Activated CD8-positive, alpha-beta memory T cell treated with anti-CD3 and anti-CD28 coated beads, Interleukin-2, amount 50 U/mL, for 48 hours (primary cell): ENCODE measurements at regions not wholly inside any gene's neighbourhood (a gene's known extent, or its start where the extent isn't known, plus 50 kb on each side); places are given as distances from the start of the nearest gene placed in this dataset.

Experiments used
- DNase-seq: peaks from one replicate; pipeline ENCODE4 v3.0.0-alpha.2; 2020

- DNase-seq: no peak
Measured at GRCh38 chr5:165508286-165508685, 2002.9 kb downstream of the MAT2B start.

- DNase-seq: no peak
Measured at GRCh38 chr5:165508861-165509260, 2003.4 kb downstream of the MAT2B start.

DNA sequence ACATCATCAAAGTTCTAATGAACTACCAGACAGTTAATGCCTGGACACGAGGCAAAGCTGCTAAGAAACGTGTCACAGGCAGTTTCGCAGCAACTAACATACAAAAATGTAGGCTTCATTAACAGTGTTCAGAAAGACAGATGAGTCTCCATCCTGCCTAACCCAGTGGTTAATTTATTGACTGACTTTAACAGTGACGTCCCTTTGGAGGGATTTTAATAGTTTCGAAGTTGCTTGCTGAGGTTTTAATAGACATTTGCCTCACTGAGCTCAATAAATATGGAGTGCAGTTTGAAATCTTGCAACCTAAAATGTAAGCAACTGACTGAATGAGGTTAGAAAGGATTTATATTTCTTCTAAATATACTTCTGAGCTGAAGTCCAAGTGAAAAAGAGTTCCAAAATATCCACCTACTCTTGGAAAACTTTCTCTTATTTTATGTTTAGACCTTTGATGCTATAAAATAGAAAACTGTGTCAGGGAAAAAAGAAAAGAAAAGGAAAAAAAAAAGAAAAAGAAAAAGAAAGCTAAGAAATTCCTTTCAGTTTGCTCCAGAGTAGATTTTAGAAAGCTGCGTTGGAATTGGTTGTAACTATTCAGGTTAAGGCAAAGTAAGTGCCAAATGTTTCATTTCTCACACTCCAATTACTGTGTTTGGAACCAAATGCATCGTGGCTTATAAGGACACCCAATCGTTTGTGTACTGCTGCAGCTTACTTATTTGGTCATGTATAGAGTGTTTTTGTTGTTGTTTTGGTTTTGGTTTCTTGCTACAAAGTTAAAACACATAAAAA is 2016.6 kb downstream of the MAT2B start:
- DNase-seq: no peak

GRCh38 chr5:165525271-165525670 is 2019.9 kb downstream of the MAT2B start:
- DNase-seq: no peak

GRCh38 chr5:165526357-165526756 is 2020.9 kb downstream of the MAT2B start:
- no peak for DNase-seq

GRCh38 chr5:165527577-165527976 is 2022.2 kb downstream of the MAT2B start:
- DNase-seq: no peak

DNA sequence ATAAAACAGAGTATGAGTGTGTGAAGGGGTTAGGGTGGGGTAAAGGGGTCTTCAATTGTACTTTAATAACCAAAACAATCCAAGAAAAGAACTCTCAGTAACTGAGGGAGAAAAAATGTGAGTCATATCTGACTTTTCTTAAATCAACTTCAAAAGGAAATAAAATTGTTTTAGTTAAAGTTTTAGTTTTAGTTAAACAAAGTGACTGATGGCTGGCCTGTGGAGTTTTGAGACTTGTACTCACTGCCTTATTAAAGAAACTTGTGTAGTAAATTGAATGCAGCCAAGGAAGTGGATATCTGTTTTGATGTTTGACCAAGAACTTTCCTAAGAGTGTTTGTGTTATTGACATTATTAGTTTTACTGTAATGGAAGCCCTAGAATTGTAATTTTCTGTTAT is 2032.6 kb downstream of the MAT2B start:
- no peak for DNase-seq

DNA sequence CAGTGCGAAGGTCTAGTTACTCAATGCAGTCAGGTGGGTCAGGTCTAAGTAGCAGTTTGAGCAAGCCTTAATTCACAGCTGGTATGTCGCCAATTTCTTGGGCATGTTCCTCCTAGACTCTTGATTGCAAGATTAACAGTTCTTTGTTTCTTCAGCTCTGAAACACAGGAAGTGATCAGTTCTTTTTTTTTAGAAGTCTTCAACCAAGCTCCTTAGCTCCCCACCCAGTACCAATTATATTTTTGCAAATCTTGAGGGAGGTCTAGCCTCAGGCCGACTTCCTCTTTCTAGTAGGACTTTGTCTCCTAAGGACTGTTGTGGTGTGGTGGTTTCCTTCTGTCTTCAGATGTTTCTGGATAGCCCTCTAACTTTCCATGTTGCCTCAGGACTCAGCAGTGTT is 2054.2 kb downstream of the MAT2B start:
- DNase-seq: no peak

DNA sequence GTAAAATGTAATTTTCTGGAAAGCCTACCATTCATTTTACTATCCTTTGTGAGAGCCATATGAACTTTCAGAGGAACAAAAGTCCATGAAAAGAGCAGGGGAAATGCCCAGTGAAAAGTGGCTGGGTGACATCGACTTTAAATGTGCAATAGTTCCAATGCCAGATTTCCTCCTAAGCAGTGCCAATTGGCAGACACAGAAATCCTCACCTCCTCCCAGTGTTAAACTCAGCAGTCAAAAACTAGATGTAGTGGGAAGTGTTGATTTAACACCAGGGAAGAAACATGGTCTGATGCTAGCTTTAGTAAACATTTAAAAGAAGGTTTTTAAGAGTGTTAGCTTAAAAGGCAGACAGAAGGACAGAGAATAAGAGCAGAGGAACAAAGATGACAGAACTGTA is 2055.2 kb downstream of the MAT2B start:
- no peak for DNase-seq

DNA sequence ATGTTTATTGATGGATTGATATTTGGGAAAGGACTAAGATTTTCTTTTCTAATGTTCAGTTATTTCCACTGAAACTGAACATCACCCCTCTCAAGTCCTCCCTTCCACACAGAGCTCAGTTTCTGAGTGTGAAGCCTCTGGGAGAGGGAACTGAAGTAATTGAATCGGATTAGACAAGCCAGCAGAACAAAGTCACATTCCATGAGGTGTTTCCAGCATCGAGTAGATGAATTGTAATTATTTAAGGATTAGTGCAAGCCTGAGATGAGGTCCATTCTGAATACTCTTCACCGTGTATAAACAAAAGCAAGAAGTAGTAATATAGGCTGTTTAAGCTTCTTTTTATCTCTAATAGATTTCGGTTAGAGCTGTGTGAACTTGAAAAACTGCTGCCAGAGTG is 2060.5 kb downstream of the MAT2B start:
- DNase-seq: no peak

- DNase-seq: no peak
Measured at GRCh38 chr5:165569551-165569950, 2064.1 kb downstream of the MAT2B start.

DNA sequence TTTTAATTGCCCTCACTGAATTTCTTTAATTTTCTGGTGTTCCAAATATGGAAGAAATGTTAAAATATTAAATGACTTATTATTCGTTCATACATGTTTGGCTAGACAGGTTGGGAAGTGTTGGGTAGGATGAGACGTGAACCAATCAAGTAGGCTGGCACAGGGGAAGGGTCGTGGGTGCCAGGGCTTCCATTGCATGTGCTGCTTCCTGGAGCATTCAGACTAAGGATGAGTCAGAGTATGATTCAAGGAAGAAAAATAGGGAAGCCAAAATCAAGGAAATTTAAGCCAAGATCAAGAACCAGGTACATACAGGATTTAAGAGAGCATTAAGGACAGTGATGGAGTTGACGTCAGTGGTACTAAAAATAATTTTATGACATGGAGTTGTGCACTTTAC is 2068.0 kb downstream of the MAT2B start:
- DNase-seq: no peak

DNA sequence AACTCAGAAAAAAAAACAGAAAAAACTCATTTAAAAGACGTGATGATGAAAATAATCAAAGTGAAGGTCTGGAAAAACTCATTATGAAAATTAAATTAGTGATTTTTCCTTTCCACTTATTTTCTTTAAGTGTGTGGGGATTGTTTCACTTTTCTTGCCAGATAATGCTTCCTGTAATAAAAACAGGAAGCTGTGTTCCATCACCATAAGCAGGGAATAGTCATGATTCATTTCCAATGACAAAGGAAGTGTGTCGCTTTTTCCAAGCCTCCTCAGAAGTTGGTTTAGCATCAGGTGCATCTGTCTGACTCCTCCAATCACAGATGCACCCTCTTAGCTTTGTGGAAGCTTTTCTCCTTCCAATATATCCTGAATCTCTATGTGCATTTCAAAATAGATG is 2068.7 kb downstream of the MAT2B start:
- DNase-seq: no peak

DNA sequence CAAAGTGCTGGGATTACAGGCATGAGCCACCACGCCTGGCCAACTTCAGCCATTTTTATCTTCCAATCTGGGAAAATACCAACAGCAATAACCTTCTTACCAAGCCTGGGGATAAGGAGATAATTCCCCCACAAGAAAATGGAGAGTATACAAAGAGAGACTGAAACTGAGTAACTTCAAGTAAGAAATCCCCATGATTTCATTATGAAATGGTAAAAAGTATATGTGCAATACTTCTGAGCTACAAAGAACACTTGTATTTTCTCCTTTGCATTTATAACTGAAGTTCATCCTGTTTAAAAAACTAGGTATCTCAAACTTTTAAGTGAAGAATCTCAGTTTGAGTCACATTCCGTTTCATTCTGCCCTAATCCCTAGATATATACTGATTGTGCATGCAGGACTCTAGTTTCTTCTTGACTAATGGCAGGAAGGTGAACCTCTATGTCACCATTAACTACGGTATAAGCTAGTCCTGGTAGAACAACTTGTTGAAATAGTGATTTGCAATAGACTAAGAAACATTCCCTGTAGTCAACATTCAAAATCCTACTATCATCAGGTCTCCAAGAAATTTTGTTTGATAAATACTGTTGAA is 2071.4 kb downstream of the MAT2B start:
- no peak for DNase-seq

DNA sequence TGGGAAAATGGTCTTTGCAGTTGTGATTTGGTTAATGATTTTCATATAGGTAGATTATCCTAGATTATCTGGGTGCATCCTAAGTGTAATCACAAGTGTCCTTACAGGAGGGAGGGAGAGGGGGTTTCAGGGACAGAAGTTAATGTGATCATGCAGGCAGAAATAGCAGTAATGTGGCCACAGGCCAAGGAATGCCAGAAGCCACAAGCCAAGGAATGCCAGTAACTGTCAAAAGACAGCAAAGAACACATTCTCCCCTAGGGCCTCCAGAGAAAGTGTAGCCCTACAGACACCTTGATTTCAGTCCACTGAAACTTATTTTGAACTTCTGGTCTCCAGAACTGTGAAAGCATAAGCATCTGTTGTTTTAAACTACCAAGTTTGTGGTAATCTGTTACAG is 2074.5 kb downstream of the MAT2B start:
- no peak for DNase-seq

DNA sequence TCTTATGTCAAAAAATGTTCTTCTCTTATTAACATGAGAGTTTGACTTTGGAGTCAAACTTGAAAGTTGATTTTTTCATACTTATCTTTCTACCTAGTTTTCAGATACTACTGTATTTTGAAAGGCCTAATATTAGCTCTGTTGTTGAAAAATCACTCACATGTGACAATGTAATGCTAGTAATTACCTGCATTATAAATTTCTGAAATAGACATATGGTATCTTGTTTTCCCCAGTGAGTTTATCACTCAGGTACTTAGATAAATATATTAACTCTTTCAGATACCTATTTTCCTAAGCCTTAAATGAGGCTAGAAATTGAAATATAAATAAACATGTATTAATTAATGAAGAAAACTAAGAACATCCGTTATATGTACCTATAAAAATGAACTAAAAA is 2089.3 kb downstream of the MAT2B start:
- no peak for DNase-seq

DNA sequence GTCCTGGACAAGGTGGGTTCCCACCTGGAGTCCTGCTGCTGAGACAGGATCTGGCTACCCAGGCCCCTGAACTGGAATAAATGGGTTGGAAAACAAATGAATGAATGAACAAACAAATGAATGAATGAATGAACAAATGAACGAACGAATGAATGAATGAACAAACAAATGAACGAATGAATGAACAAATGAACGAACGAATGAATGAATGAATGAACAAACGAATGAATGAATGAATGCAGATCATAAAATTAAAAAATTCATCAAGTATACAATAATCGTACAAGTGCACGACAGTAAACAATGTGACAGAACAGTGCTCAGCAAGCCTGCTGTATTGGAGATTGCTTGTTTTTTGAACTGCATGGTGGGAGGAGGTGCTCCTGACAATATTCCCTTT is 2097.1 kb downstream of the MAT2B start:
- DNase-seq: no peak

- no peak for DNase-seq
Measured at GRCh38 chr5:165607026-165607425, 2101.6 kb downstream of the MAT2B start.

- DNase-seq: no peak
Measured at GRCh38 chr5:165609871-165610270, 2104.5 kb downstream of the MAT2B start.

DNA sequence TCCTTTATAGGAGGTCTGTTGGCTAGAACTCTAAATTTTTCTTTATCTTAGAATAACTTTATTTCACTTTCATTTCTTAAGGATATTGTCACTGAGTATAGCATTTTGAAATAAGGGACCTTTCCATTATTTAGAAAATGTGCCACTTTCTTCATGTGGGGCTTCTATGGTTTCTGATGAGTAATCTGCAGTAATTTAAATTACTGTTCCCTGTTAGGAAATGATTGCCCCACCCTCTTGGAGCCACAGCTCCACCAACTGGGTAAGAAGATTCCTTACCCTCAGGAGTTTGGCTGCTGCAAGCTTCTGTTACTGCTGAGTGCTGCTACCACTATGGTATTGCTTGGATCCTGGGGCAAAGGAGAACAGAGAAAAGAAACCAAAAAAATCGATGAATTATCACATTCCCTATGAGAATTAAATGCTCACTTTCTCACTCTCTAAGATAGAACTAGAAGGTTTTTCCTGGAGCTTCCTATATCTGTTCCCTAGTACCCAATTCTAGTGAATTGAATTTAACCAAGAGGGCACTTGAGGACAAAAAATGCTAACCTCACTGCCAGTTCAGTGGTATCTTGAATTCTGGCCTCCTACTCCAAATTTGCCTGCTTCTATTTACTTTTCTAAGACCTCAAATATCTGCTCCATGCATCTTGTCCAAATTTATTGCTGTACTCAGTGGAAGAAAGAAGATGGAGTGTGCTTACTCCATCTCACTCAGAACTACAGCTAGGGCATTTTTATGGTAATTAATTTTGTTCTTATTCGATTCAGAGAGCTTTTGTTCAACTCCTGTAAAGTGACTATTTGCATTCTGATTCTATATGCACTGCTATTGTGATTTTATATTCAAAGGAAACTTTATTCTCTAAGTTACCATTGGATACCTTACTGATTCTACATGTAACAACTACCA is 2111.3 kb downstream of the MAT2B start:
- no peak for DNase-seq

GRCh38 chr5:165617491-165617890 is 2112.1 kb downstream of the MAT2B start:
- no peak for DNase-seq

- DNase-seq: no peak
Measured at GRCh38 chr5:165620394-165620793, 2115.0 kb downstream of the MAT2B start.

DNA sequence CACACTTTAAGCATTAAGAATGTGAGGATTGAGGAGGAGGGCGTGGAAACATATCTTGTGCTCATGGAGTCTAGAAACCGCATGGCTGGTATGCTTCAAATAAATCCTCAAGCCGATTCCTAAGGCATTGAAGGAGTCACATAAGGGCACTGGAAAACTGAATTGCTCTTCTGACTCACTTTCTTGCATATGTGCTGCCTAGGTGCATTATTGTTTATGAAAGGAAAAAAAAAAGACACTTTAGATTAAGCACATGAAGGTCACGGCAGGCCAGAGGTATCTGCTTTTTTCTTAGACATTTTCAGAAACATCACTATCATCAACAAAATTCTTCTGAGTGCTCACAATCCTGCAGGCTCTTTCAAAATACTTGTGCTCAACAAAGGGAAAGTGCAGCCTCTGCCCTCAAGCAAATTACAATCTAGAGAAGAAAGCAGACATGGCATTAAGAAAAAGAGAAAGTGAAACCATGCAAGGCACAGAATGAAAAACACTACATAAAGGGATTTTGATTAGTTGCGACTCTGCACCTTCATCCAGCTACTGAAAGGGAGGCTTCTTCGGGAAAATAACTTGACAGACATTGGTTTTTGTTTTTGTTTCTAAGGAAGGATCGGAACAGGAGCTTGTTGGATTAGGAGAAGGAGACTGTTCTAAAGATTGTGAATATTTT is 2117.6 kb downstream of the MAT2B start:
- DNase-seq: no peak
